ENCODE measurements at regions not wholly inside any gene's neighbourhood (a gene's known extent, or its start where the extent isn't known, plus 50 kb on each side); places are given as distances from the start of the nearest gene placed in this dataset.

DNA sequence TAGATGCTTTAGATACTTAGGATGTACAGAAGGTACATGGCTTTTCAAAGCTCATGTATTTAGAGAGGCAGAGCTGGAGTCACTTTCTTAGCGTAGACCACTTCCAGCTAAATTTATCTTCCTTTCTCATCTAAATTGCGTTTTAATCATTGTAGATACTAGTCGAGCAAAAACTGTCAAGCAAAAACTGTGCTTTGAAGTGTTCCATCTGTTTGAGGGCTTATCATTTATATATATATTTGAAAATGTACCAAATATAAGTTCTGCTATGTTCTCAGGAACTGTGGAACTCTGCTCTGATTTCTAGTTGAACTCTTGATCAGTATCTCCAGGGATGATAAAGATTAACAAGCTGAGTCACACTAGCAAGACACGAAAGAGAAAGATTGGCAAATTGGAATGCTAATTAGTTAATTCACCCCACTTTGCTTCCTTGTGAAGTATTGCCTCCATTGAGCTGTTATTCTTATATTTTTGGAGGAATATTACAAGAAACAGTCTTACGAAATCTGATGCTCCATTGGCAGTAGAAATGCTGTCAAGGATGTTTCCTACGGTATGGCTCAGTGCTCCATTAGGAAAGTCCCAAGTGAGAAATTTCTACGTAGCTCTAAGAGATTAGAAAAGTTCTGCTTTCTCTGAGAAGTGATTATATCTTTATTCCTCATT lies 310.7 kb downstream of the AEBP2 start:
- TF ChIP-seq, protein P1, sequence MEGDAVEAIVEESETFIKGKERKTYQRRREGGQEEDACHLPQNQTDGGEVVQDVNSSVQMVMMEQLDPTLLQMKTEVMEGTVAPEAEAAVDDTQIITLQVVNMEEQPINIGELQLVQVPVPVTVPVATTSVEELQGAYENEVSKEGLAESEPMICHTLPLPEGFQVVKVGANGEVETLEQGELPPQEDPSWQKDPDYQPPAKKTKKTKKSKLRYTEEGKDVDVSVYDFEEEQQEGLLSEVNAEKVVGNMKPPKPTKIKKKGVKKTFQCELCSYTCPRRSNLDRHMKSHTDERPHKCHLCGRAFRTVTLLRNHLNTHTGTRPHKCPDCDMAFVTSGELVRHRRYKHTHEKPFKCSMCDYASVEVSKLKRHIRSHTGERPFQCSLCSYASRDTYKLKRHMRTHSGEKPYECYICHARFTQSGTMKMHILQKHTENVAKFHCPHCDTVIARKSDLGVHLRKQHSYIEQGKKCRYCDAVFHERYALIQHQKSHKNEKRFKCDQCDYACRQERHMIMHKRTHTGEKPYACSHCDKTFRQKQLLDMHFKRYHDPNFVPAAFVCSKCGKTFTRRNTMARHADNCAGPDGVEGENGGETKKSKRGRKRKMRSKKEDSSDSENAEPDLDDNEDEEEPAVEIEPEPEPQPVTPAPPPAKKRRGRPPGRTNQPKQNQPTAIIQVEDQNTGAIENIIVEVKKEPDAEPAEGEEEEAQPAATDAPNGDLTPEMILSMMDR (IDR thresholded peaks at IDR 0.05), result no peak
- TF ChIP-seq EZH2 (IDR thresholded peaks at IDR 0.05; ENCODE audit: borderline replicate concordance, insufficient read depth, low read depth, low read length, poor library complexity, severe bottlenecking), result no peak

Data from B cell (primary cell).